ENCODE measurements at regions not wholly inside any gene's neighbourhood (a gene's known extent, or its start where the extent isn't known, plus 50 kb on each side); places are given as distances from the start of the nearest gene placed in this dataset.
A peak's percentile ranks its signal among the peaks of the same experiment; 100 is the strongest.
"Not testable (repeated sequence)": the region's sequence is repeated elsewhere in the genome, so short reads cannot be mapped to it uniquely, and the experiment has no call there.

DNA sequence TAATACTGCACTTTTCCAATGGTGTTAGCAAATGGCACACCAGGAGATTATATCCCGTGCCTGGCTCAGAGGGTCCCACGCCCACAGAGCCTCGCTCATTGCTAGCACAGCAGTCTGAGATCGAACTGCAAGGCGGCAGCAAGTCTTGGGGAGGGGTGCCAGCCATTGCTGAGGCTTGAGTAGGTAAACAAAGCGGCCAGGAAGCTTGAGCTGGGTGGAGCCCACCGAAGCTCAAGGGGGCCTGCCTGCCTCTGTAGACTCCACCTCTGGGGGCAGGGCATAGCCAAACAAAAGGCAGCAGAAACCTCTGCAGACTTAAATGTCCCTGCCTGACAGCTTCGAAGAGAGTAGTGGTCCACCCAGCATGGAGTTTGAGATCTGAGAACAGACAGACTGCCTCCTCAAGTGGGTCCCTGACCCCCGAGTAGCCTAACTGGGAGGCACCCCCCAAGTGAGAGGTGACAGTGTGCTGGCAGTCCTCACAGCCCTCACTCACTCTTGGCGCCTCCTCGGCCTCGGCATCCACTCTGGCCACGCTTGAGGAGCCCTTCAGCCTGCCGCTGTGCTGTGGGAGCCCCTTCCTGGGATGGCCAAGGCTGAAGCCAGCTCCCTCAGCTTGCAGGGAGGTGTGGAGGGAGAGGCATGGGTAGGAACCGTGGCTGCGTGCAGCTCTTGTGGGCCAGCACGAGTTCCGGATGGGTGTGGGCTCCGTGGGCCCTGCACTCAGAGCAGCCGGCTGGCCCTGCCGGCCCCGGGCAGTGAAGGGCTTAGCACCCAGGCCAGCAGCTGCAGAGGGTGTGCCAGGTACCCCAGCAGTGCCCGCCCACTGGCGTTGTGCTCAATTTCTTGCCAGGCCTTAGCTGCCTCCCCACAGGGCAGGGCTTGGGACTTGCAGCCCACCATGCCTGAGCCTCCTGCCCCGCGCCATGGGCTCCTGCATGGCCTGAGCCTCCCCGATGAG, 188.0 kb downstream of the MMUT start:
- not testable (repeated sequence) for DNase-seq (ENCODE audit: low spot score)

DNA sequence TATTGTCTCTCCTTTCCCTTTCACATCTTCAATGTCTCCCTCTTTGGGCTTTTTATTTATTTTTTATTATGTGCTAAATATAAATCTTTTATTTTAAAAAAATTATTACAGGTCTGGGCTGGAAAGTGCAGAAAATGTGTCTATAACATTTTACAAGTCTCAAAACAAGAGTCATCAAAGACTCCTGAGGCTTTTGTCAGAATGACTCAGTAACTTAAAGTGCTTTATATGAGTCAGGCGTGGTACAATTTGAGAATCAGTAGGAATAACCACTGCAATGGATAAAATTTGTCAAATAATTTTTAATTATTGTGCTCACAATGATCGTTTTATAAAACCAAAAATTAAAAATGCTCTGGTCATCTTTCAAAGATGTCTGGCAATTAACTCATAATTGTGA, 193.9 kb downstream of the MMUT start:
- peak; percentile 37 for DNase-seq (ENCODE audit: low spot score)

DNA sequence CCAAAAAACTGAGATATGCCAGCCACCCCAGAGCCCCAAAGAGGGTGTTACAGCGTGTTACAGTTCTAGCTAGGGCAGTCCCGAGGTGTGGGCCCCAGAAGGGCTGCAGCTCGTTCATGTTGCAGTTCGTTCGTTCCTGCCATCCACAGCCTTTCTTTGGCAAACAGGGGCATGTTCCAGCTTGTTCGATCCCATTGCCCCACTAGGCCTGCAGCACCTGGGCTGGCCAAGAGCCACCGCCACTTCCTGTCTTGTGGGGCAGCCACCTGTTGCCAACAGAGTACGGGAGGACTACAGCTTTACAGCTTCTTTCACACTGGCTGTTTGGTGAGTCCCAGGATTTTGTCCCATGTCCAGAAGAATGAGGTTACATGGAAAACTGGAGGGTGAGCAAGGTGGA, 198.1 kb downstream of the MMUT start:
- DNase-seq (ENCODE audit: low spot score), result no peak

DNA sequence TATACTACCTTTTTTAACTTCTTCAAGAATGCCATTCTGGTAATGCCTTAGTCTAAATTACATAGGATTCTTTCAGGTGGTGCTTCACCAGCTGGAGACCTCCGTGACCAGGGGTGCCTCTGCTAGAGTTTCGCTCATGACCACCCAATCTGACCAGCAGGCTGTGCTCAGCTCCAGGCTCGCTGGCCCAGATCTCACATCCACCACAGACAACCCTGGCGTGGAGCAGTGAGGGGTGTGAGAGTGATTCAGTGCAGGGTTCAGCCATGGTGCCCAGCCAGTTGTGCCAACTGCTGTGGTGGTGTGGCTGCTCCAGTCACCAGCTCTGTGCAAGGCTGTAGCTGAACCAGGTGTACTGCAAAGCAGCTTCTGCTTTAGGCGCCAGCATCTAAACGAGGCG, 198.6 kb downstream of the MMUT start:
- DNase-seq (ENCODE audit: low spot score), result no peak

DNA sequence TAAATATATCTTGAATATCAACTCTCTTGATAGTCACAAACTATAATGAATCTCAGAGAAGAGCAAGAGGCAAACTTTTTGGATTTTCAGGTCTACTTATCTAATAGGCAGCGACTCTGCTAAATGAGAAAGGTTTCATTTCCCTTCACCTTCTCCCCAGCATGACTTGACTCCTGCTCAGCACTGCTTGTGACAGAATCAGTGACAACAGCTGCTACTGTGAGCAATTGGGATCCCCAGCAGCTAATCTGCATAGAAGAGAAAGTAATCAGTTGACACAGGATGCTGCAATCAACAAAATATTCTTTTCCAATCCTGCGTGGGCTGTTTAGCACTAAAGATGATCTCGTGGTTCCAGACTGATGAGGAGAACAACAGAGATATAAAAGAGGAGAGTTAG, 205.5 kb downstream of the MMUT start:
- no peak for DNase-seq (ENCODE audit: low spot score)

DNA sequence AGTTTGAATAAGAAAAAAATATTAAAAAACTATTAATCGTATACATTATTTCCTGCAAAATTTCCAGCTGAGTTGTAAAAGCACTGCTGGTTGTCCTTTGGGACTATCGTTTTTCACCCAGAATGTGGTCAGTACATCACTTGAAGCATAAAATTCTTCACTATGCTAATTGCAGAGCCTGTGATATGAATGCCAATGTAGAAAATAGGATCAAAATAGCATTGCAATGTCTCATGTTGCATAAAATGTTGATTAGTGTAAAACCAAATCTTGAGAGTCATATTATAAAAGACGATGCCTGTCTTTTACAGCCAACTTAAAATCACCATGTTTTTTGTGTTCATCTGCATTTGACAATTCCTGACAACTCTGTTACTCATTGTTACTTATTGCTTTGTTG, 207.7 kb downstream of the MMUT start:
- no peak for DNase-seq (ENCODE audit: low spot score)

DNA sequence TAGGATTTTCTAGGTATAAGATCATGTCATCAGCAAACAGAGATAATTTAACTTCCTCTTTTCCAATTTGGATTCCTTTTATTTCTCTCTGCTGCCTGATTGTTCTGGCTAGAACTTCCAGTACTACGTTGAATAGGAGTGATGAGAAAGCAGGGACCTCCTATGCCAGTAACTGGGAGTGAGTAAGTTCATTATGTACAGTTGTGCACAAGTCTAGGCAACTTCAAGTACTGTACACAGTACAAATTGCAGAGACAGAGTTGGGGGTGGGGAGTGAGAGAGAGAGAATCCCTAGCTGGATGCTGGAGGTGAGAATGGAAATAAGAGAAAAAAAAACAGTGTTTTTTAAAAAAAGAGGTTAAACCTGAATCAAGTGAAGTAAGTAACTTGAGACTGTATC, 210.2 kb downstream of the MMUT start:
- no peak for DNase-seq (ENCODE audit: low spot score)

DNA sequence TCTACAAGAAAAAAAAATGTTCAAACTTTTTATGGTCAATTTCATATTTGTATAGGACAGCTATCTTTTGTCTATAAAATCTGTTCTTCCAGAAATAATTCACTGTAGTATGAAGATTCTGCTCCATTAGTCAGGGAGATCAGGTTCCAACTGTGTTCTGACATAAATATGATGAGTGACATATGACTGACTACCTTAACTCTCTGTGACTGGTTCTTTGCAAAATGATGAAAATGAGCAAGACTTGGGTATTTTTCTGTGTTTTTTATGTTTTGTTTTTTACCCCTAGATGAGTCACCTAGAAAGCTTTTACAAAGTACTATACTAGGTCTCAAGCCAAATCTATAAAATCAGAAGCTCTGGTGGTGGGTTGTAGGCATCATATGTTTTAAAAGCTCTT, 229.6 kb downstream of the MMUT start:
- DNase-seq (ENCODE audit: low spot score), result no peak

DNA sequence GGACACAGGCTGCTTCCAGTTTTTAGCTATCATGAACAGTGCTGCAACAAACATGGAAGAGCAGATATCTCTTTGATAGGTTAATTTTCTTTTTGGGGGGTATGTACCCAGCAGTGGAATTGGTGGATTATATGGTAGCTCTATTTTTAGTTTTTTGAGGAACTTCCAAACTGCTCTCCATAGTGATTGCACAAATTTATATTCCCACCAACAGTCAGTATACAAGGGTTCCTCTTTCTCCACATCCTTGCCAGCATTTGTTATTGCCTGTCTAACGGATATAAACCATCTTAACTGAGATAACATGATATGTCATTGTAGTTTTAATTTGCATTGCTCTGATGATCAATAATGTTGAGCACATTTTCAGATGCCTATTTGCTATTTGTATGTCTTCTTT, 237.6 kb downstream of the MMUT start:
- no peak for DNase-seq (ENCODE audit: low spot score)

DNA sequence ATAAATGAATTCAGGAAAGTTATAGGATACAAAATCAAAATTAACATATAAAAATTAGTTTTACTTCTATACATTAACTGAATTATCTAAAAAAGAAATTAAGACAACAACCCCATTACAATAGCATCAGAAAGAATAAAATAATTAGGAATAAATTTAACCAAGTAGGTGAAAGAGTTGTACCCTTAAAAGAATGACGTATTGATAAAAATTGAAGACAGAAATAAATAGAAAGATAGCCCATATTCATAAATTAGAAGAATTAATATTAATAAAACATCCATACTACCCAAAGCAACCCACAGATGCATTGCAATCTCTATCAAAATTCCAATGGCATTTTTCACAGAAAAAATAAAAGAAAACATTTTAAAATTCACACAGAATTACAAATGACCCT, 242.8 kb downstream of the MMUT start:
- DNase-seq (ENCODE audit: low spot score), result no peak

DNA sequence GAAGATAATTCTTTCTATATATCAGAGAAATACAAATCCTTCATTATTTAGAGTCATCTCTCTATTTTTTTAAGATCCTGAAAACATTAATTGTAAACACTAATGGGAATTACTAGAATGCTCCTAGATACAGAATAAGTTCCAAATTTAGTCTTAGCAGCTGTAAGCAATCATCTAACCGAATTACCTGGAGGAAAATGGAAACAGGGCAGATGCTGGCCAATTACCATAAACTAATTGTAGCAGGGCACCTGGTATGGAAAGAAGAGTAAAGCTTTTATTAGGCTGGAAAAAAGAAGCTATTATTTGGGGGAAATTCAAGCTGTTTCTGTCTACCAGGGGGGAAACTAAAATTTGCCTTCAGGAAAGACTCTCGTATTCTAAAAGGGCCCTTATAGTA, 257.5 kb downstream of the MMUT start:
- no peak for DNase-seq (ENCODE audit: low spot score)

DNA sequence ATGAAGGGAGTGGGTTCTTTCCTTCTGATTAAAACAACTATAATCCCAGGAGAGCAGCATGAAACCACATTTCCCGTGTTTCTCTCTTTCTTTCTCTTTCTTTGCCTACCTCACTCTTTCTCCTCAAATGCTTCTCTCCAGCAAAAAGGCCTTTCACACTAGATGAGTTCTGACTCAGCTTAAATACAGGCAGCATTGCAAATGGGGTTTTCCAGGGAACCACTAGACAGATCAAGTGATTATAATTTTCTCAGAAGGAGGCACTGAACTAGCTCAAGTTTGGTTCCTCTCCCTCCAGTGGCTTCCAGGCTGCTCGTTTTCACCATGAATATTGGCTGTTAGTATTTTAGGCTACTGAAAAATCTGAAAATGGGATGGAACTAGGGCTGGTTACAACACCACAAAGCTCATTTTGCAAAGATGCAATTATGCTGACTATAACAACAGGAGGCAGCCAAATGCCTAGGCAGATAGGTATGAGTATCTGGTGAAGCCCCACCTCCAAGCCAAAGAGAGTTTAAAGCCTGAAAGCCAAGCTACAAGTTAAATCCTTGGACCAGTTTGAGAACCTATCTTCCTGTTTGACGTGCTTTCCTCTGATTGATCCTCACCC, 260.0 kb downstream of the MMUT start:
- no peak for DNase-seq (ENCODE audit: low spot score)

DNA sequence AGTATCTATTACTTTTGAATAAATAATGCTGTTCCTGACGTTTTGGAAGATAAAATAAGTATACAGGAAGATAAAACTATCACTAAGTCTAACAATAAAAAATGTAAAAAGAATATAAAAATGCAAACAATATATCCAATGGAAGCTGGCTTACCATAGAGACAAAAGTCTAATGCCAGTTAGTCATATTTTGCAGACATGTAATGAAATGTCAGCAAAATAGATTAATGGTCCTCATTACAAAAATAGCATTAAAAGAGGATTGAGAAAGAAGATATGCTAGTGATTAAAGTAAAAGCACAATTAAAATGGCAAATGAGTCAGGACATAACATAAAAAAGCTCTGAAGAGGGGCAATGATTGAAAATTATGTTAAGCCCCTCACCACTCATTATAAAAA, 265.0 kb downstream of the MMUT start:
- no peak for DNase-seq (ENCODE audit: low spot score)

DNA sequence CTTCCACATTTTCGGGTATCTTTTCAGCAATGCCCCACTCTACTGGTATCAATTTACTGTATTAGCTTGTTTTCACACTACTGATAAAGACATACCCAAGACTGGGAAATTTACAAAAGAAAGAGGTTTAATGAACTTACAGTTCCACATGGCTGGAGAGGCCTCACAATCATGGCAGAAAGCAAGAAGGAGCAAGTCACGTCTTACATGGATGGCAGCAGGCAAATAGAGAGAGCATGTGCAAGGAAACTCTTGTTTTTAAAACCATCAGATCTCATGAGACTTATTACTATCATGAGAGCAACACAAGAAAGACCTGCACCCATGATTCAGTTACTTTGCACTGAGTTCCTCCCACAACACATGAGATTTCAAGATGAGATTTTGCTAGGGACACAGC, 300.7 kb downstream of the MMUT start:
- DNase-seq (ENCODE audit: low spot score), result not testable (repeated sequence)

DNA sequence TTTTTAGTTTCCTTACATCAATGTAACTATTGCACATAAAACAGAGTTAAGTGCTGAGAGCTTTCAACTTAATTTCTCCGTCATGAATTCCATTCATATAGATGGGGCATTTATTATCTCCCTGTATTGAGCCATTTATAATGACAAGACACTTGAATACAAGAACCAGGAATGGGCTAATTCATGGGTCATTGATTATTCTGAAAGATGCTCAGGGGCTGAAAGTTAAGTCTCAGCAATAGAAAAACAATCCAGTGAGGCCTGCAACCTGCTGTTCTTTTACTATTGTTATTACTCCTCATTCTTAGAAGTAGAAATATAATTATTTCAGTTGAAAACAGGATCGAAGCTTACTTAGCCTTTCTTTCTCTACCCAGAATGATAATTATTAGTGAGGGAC, 307.7 kb downstream of the MMUT start:
- no peak for DNase-seq (ENCODE audit: low spot score)

DNA sequence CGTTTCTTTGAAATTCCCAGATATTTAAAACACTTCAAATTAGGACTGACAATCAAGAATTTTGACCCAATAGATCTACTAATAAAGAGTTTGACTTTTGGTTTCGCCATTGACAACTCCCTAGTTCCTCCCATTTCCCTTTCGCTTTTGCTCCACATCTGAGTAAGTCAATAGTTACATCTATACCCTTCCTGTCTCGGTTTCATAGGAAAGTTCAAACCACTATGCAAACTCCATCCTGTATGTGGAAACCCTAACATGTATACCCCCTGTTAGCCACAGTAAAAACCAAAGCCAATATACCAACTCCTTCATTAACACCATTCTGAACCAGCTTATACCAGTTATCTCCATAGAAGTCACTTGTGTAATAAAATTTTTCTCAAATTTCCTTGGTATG, 311.1 kb downstream of the MMUT start:
- no peak for DNase-seq (ENCODE audit: low spot score)

DNA sequence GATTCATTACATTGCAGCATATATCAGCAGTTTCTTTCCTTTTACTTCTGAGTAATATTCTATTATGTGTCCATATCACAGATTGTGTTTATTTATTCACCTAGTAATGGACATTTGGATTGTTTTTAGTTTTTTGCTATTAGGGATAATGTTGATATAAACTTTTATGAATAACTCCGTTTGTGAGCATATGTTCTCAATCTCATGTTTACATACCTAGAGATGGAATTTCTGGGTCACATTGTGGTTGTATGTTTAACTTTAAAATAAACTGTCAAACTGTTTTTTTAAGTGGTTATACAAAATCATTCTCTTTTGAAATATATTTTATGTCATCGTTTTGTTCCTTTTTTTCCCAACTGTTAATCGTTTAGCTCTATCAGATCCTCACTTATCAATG, 311.6 kb downstream of the MMUT start:
- DNase-seq (ENCODE audit: low spot score), result peak; percentile 16

DNA sequence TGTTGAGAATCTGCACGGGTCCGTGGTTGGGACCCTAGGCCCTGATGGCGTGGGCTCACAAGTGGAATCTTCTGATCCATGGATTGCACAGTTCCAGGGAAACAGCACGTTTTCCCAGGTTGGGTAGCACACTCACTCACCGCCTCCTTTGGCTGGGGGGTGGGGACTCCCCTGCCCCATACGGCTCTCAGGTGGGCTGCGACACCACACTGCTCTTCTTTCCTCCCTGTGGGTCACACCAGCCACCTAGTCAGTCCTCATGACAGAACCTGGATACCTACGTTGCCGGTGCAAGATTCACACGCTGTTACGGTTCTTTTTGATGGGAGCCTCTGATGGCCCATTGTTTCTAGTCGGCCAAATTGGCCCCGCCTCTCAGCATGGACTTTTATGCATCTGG, 312.0 kb downstream of the MMUT start:
- no peak for DNase-seq (ENCODE audit: low spot score)

DNA sequence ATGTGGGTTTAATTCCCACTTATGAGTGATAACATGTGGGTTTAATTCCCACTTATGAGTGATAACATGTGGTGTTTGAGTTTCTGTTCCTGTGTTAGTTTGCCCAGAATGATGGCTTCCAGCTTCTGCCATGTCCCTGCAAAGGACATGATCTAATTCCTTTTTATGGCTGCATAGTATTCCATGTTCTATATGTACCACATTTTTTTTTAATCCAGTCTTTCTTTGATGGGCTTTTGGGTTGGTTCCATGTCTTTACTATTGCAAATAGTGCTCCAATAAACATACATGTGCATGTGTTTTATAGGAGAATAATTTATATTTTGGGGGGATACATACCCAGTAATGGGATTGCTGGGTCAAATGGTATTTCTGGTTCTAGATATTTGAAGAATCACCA, 317.8 kb downstream of the MMUT start:
- DNase-seq (ENCODE audit: low spot score), result no peak

DNA sequence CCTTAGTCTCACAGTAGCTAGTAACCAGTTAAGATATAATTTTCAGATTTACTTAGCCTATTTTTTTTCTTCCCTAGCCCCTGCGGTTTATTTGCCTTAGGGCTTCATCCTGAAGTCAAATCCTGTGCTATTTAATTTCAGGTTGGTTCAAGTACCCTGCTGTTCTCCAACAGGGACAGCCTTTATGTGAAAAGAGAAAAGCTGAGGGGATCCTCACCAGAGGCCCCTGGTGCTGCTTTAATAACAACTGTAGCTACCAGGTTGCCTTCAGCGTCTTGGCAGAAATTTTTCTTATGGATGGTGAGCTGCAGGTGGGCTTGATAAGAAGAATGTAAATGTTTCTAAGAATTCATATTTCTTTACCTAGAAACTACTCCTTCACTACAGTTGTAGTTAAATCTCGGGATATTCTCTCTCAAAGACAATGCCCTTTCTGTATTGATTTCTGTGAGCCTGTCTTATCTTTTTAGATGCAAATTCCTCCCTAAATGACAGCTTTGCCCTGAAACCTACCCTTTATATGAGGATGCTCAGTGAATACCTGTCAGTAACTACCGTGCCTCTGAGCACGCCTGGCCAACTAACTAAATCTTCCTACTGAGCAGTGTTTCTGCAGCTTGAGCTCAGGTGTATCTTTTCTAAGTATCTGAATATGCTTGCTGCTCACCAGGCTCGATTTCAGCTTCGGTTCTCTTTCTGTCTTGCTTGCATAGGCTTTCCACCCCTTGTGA, 320.5 kb downstream of the MMUT start:
- no peak for DNase-seq (ENCODE audit: low spot score)

DNA sequence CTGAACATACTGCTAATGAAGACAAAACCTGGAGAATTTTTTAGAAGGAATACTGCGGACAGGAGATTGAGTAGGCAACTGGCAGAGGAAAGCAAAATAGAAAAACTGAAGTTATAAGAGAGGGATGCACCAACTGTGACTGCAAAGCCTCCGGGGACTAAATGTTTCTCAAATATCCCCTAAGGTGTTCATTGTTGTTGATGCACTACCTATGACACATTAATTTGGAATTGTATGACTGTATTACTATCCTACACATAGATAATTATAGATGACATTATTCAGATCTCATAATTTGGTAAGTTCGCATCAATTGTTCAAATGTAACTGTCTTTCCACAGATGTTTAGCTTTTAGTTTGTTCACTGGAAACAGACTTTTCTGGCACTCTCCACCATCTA, 341.1 kb downstream of the MMUT start:
- DNase-seq (ENCODE audit: low spot score), result no peak

DNA sequence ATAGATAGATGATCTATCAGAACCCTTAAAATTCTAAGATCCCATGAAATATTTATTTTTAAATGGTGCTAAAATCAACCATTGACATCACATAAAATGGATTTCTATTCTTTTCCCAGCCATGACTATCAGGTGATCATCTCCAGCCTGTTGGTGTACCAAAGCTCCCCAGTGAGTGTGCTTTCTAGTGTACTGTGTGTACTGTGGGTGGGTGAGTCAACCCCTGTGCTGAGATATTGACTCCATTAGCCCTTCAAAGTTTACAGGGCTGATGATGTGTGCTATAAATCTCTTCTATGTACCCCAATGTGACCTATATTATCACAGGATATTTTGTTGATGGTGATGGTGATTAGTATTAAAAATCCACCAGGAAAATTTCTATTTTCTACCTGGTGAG, 344.6 kb downstream of the MMUT start:
- DNase-seq (ENCODE audit: low spot score), result no peak

DNA sequence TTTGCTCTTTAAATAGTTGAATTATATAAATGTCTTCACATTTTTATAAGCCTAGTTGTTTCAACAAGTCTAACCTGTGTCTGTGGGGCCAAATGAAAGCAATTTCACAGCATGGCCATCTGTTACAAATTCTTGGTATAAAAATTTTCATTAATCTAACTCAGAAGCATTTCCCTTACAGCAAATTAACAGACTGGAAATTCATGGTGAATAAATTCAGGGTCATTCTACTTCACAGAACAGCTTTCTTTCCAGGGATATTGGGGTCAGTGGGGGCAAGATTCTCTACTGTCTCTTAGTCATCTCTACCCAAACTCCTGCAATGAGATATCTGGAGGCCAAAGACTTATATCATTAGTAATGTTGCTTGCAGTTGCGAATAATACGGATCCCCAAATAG, 352.1 kb downstream of the MMUT start:
- no peak for DNase-seq (ENCODE audit: low spot score)

Data from hepatic stellate cell (primary cell).